HG03064 (cell line): ENCODE measurements at regions not wholly inside any gene's neighbourhood (a gene's known extent, or its start where the extent isn't known, plus 50 kb on each side); places are given as distances from the start of the nearest gene placed in this dataset.

Experiments
- ATAC-seq: cut with Tn5 transposase; IDR thresholded peaks from one replicate; pipeline ENCODE4 v1.9.1; 2021; ENCODE audit warnings: low read depth; ENCODE audit not compliant: unreplicated experiment

- ATAC-seq: no peak
Measured at GRCh38 chr2:191601060-191601459, 76.9 kb upstream of the NABP1 start.

- no peak for ATAC-seq
Measured at GRCh38 chr2:191604154-191604553, 73.8 kb upstream of the NABP1 start.

- no peak for ATAC-seq
Measured at GRCh38 chr2:191607096-191607495, 70.8 kb upstream of the NABP1 start.

- ATAC-seq: no peak
Measured at GRCh38 chr2:191610756-191611155, 67.2 kb upstream of the NABP1 start.

- ATAC-seq: peak; percentile 86
Measured at GRCh38 chr2:191611614-191612013, 66.3 kb upstream of the NABP1 start.

GRCh38 chr2:191612496-191612895, 65.4 kb upstream of the NABP1 start:
- no peak for ATAC-seq

GRCh38 chr2:191614759-191615158, 63.2 kb upstream of the NABP1 start:
- ATAC-seq: no peak

- no peak for ATAC-seq
Measured at GRCh38 chr2:191615596-191615995, 62.3 kb upstream of the NABP1 start.

- peak; percentile 90 for ATAC-seq
Measured at GRCh38 chr2:191617575-191617974, 60.4 kb upstream of the NABP1 start.

- ATAC-seq: peak; percentile 8
Measured at GRCh38 chr2:191618046-191618780, 59.7 kb upstream of the NABP1 start.

GRCh38 chr2:191618786-191619185, 59.1 kb upstream of the NABP1 start:
- no peak for ATAC-seq

GRCh38 chr2:191620144-191620543, 57.8 kb upstream of the NABP1 start:
- ATAC-seq: no peak

- no peak for ATAC-seq
Measured at GRCh38 chr2:191622374-191623320, 55.3 kb upstream of the NABP1 start.

- no peak for ATAC-seq
Measured at GRCh38 chr2:191625016-191625415, 52.9 kb upstream of the NABP1 start.

GRCh38 chr2:191625446-191625845, 52.5 kb upstream of the NABP1 start:
- ATAC-seq: no peak

- no peak for ATAC-seq
Measured at GRCh38 chr2:191626497-191627151, 51.3 kb upstream of the NABP1 start.

- ATAC-seq: no peak
Measured at GRCh38 chr2:191627518-191627917, 50.4 kb upstream of the NABP1 start.
